SK-N-SH (cell line): ENCODE measurements at regions not wholly inside any gene's neighbourhood (a gene's known extent, or its start where the extent isn't known, plus 50 kb on each side); places are given as distances from the start of the nearest gene placed in this dataset.

ENCODE experiments used
- CTCF ChIA-PET: fragments of 300-600, 350-600 bp; formaldehyde crosslinking; extraction: SDS; loops from one replicate; lab custom pipeline; 2021; lab: Yijun Ruan, JAX
- POLR2A ChIA-PET: fragments of 350-600 bp; sonication (Branson Sonifier 250); formaldehyde crosslinking; extraction: SDS; loops from one replicate; lab custom pipeline; 2020; ENCODE audit warnings: antibody characterized with exemption, inconsistent platforms; lab: Yijun Ruan, JAX
- DNase-seq: peaks from one replicate; pipeline ENCODE4 v3.0.0; 2012
- H2AFZ ChIP-seq: fragments of 200-600 bp; sonication (generic); 2 replicates; pipeline ENCODE4 v1.8.1; 2016; ENCODE audit warnings: antibody characterized with exemption, mild to moderate bottlenecking, low read depth
- H3F3A ChIP-seq: fragments of 200-600 bp; sonication (generic); replicated peaks from 2 replicates; pipeline ENCODE3; 2016; ENCODE audit warnings: antibody characterized with exemption, mild to moderate bottlenecking; ENCODE audit not compliant: insufficient read depth
- H3K27ac ChIP-seq, 2 experiments: fragments of 200-500 bp in 1 of 2; fragments of 200-600 bp in 1 of 2; sonication (Bioruptor generic) in 1 of 2; sonication (generic), shearing (Covaris generic) in 1 of 2; 2 replicates each; pipeline versions ENCODE4 v1.5.1 to v1.6.1; 2014 to 2016; ENCODE audit warnings: low read depth in 2 of 2, inconsistent platforms in 1 of 2, low read length in 1 of 2, mild to moderate bottlenecking in 1 of 2, mixed read lengths in 1 of 2
- H3K27me3 ChIP-seq: fragments of 200-600 bp; sonication (generic), shearing (Covaris generic); 2 replicates; pipeline ENCODE4 v1.6.1; 2016; ENCODE audit warnings: mixed run types; ENCODE audit not compliant: insufficient read depth
- H3K36me3 ChIP-seq, 2 experiments: fragments of 200-500 bp in 1 of 2; fragments of 200-600 bp in 1 of 2; sonication (Bioruptor generic) in 1 of 2; sonication (generic) in 1 of 2; replicated peaks in 1 of 2; 2 replicates each; pipeline versions ENCODE3 to v1.5.1; 2014 to 2016; ENCODE audit warnings: low read length in 1 of 2, mild to moderate bottlenecking in 1 of 2; ENCODE audit not compliant: insufficient read depth in 2 of 2, control insufficient read depth in 1 of 2
- H3K4me1 ChIP-seq, 2 experiments: fragments of 200-500 bp in 1 of 2; fragments of 200-600 bp in 1 of 2; sonication (Bioruptor generic) in 1 of 2; sonication (generic), shearing (Covaris generic) in 1 of 2; 2 replicates each; pipeline versions ENCODE4 v1.5.1 to v1.6.1; 2014 to 2016; ENCODE audit warnings: low read depth in 1 of 2, low read length in 1 of 2, mixed run types in 1 of 2; ENCODE audit not compliant: insufficient read depth in 2 of 2, control insufficient read depth in 1 of 2
- H3K4me2 ChIP-seq: fragments of 200-600 bp; sonication (generic), shearing (Covaris generic); 2 replicates; pipeline ENCODE4 v1.6.1; 2017; ENCODE audit warnings: mixed run types
- H3K4me3 ChIP-seq, 2 experiments: fragments of 200-500 bp in 1 of 2; fragments of 200-600 bp in 1 of 2; sonication (Bioruptor generic) in 1 of 2; sonication (generic), shearing (Covaris generic) in 1 of 2; 2 replicates each; pipeline versions ENCODE4 v1.5.1 to v1.8.1; 2014 to 2016; ENCODE audit warnings: low read depth in 2 of 2, inconsistent platforms in 1 of 2, low read length in 1 of 2, mild to moderate bottlenecking in 1 of 2, mixed read lengths in 1 of 2, moderate library complexity in 1 of 2
- H3K79me2 ChIP-seq: fragments of 200-600 bp; sonication (generic); 2 replicates; pipeline ENCODE4 v1.8.1; 2017; ENCODE audit warnings: mild to moderate bottlenecking; ENCODE audit not compliant: insufficient read depth
- H3K9ac ChIP-seq: fragments of 200-600 bp; sonication (generic); 2 replicates; pipeline ENCODE4 v1.6.1; 2017; ENCODE audit warnings: mixed run types
- H3K9me2 ChIP-seq: fragments of 200-600 bp; sonication (generic); 2 replicates; pipeline ENCODE4 v1.6.1; 2017; ENCODE audit warnings: mixed run types
- H3K9me3 ChIP-seq: fragments of 200-600 bp; sonication (generic); 2 replicates; pipeline ENCODE4 v1.6.1; 2017; ENCODE audit warnings: mixed run types, mild to moderate bottlenecking, moderate library complexity
- H4K20me1 ChIP-seq: fragments of 200-600 bp; sonication (generic); 2 replicates; pipeline ENCODE4 v1.6.1; 2017; ENCODE audit warnings: mild to moderate bottlenecking, mixed run types; ENCODE audit not compliant: insufficient read depth
- CHD2 ChIP-seq: fragments of 150-350 bp; IDR thresholded peaks from 2 replicates; pipeline ENCODE4 v1.6.1; 2018; ENCODE audit warnings: low read length; ENCODE audit not compliant: partially characterized antibody
- ELF1 ChIP-seq: IDR thresholded peaks from 2 replicates; pipeline ENCODE4 v1.4.0; 2012
- FOSL2 ChIP-seq: IDR thresholded peaks from 2 replicates; pipeline ENCODE4 v1.4.0; 2012; ENCODE audit warnings: low read depth, mild to moderate bottlenecking, moderate library complexity, borderline replicate concordance
- FOXM1 ChIP-seq: IDR thresholded peaks from 2 replicates; pipeline ENCODE4 v1.4.0; 2012; ENCODE audit warnings: low read depth, mild to moderate bottlenecking
- GABPA ChIP-seq: IDR thresholded peaks from 2 replicates; pipeline ENCODE4 v1.4.0; 2012; ENCODE audit warnings: low read depth, mild to moderate bottlenecking
- NRF1 ChIP-seq: IDR thresholded peaks from 2 replicates; pipeline ENCODE4 v1.6.1; 2012; ENCODE audit warnings: low read depth, mild to moderate bottlenecking, low read length
- SIN3A ChIP-seq: IDR thresholded peaks from 2 replicates; pipeline ENCODE4 v1.6.1; 2012; ENCODE audit warnings: low read depth, mild to moderate bottlenecking, low read length, moderate library complexity, borderline replicate concordance
- YY1 ChIP-seq: IDR thresholded peaks from 2 replicates; pipeline ENCODE4 v1.4.0; 2012; ENCODE audit warnings: low read depth, mild to moderate bottlenecking
- WGBS: methylation state at CpG from one replicate; pipeline ENCODE4 v1.1.6; 2017; ENCODE audit warnings: low lambda C conversion rate; 5-methylcytosine and 5-hydroxymethylcytosine counted together
- TF ChIP-seq, protein P1 (sequence below): IDR thresholded peaks from 2 replicates; pipeline ENCODE4 v1.4.0; 2012; ENCODE audit warnings: low read depth, borderline replicate concordance
- TF ChIP-seq, protein P2 (sequence below): fragments of 150-350 bp; IDR thresholded peaks from 2 replicates; pipeline ENCODE4 v1.6.1; 2016; ENCODE audit warnings: mild to moderate bottlenecking, low read depth, low read length
- TF ChIP-seq, protein P3 (sequence below): fragments of 150-350 bp; IDR thresholded peaks from 2 replicates; pipeline ENCODE4 v1.6.1; 2017; ENCODE audit warnings: antibody characterized with exemption, low read length, low read depth, borderline replicate concordance
- TF ChIP-seq, protein P4 (sequence below): IDR thresholded peaks from 2 replicates; pipeline ENCODE4; 2012
- TF ChIP-seq, protein P5 (sequence below): IDR thresholded peaks from 2 replicates; pipeline ENCODE4 v1.4.0; 2012; ENCODE audit warnings: low read depth

DNA sequence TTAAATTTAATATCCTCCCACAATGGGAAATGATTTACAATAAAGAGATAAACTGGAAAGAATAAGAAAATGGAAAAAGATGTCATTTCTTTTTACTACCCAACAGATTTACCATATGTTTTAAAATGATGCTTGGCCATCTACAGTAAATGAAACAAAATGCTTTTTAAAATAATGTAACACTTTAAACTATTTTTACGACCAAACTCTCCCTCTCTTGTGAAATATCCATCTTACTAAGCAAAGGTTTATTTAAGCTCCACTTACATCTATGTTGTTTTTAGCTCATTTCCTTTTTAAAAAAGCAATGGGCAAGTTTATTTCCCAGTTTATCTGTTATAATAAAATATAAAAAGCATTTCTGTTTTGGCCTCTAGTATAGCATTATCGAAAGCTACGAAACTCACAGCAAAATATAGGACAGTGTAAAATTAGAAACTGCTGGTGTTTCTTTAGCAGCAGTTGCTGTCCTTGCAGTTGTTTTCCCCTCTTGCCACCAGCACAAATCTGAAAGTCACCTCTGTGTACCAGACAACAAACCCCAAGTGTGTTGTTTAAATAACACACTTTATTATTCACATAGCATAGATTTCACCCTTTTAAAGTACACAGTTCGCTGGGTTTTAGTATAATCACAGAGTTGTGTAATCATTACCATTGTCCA lies 195.1 kb downstream of the CDRT15L2 start (continued):
- TF ChIP-seq, protein P1, sequence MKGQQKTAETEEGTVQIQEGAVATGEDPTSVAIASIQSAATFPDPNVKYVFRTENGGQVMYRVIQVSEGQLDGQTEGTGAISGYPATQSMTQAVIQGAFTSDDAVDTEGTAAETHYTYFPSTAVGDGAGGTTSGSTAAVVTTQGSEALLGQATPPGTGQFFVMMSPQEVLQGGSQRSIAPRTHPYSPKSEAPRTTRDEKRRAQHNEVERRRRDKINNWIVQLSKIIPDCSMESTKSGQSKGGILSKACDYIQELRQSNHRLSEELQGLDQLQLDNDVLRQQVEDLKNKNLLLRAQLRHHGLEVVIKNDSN = no peak

DNA sequence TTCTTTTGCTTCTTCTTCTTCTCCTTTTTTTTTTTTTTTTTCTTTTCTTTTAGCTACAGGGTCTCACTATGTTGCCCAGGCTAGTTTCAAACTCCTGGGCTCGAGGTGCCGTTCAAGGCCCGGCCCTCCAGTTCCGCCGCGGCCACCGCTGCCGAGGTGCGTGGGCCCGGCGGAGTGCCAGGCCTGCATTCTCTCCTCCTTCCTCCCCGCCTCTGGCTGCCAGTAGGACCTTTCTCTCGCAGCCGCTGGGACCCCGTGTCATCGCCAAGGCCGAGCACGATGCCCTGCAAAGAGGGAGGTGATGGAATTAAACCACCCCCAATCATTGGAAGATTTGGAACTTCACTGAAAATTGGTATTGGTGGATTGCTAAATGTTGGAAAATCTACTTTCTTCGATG lies 195.8 kb downstream of the CDRT15L2 start:
- DNase-seq = no peak
- 83% methylated on average over 17 of the region's 19 CpGs for WGBS
- TF ChIP-seq, protein P2, sequence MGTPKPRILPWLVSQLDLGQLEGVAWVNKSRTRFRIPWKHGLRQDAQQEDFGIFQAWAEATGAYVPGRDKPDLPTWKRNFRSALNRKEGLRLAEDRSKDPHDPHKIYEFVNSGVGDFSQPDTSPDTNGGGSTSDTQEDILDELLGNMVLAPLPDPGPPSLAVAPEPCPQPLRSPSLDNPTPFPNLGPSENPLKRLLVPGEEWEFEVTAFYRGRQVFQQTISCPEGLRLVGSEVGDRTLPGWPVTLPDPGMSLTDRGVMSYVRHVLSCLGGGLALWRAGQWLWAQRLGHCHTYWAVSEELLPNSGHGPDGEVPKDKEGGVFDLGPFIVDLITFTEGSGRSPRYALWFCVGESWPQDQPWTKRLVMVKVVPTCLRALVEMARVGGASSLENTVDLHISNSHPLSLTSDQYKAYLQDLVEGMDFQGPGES = no peak
- TF ChIP-seq FOXM1 = no peak
- TF ChIP-seq, protein P3, sequence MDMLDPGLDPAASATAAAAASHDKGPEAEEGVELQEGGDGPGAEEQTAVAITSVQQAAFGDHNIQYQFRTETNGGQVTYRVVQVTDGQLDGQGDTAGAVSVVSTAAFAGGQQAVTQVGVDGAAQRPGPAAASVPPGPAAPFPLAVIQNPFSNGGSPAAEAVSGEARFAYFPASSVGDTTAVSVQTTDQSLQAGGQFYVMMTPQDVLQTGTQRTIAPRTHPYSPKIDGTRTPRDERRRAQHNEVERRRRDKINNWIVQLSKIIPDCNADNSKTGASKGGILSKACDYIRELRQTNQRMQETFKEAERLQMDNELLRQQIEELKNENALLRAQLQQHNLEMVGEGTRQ = no peak
- no peak for TF ChIP-seq CHD2
- no peak for TF ChIP-seq GABPA
- TF ChIP-seq, protein P4, sequence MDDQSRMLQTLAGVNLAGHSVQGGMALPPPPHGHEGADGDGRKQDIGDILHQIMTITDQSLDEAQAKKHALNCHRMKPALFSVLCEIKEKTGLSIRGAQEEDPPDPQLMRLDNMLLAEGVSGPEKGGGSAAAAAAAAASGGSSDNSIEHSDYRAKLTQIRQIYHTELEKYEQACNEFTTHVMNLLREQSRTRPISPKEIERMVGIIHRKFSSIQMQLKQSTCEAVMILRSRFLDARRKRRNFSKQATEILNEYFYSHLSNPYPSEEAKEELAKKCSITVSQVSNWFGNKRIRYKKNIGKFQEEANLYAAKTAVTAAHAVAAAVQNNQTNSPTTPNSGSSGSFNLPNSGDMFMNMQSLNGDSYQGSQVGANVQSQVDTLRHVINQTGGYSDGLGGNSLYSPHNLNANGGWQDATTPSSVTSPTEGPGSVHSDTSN = no peak
- no peak for TF ChIP-seq YY1
- TF ChIP-seq FOSL2 = no peak
- no peak for TF ChIP-seq NRF1
- TF ChIP-seq, protein P5, sequence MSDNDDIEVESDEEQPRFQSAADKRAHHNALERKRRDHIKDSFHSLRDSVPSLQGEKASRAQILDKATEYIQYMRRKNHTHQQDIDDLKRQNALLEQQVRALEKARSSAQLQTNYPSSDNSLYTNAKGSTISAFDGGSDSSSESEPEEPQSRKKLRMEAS = no peak
- no peak for TF ChIP-seq SIN3A
- TF ChIP-seq ELF1 = no peak

More for the DNA sequence above, 195.8 kb downstream of the CDRT15L2 start:
- Histone ChIP-seq H3K4me3 (no peak overlapping the region), H3K4me1 (no peaks in the 10 kb centered on the region), H3K79me2 (no peaks in the 10 kb centered on the region), H3K9me3 (no peaks in the 10 kb centered on the region), H4K20me1 (no peaks in the 10 kb centered on the region), H3K27ac (no peak overlapping the region), H3K36me3 (no peaks in the 10 kb centered on the region), H3K4me2 (no peak overlapping the region), H3K27me3 (no peaks in the 10 kb centered on the region), H2AFZ (no peak overlapping the region), H3F3A (no peaks in the 10 kb centered on the region), H3K9ac (no peak overlapping the region), H3K9me2 (no peaks in the 10 kb centered on the region)
- ChIA-PET POLR2A (no interaction called here), CTCF (no interaction called here)
